Liver (tissue), 8 donors: ENCODE measurements at regions not wholly inside any gene's neighbourhood (a gene's known extent, or its start where the extent isn't known, plus 50 kb on each side); places are given as distances from the start of the nearest gene placed in this dataset.

ENCODE experiments used
- DNase-seq: peaks from one replicate; pipeline ENCODE4 v3.0.0-alpha.2; 2017; ENCODE audit warnings: low spot score
- H3K27ac ChIP-seq, 2 donors: one replicate each; pipeline ENCODE4 v1.7.0; 2013; ENCODE audit warnings: inconsistent platforms in 2 of 2, low read length in 2 of 2, control low read depth in 1 of 2, low read depth in 1 of 2, mild to moderate bottlenecking in 1 of 2
- H3K27me3 ChIP-seq, 4 donors: one replicate each; pipeline versions ENCODE4 v1.6.1 to v1.7.0; 2013; ENCODE audit warnings: low read length in 3 of 4, inconsistent platforms in 1 of 4, mild to moderate bottlenecking in 1 of 4, moderate library complexity in 1 of 4; ENCODE audit not compliant: control insufficient read depth in 4 of 4, insufficient read depth in 4 of 4
- H3K36me3 ChIP-seq, 4 donors: one replicate each; pipeline versions ENCODE4 v1.6.1 to v1.7.0; 2013; ENCODE audit warnings: low read length in 3 of 4, mild to moderate bottlenecking in 3 of 4, low read depth in 1 of 4, moderate library complexity in 1 of 4; ENCODE audit not compliant: control insufficient read depth in 4 of 4, insufficient read depth in 3 of 4
- H3K4me1 ChIP-seq, 4 donors: one replicate each; pipeline versions ENCODE4 v1.6.1 to v1.7.0; 2013; ENCODE audit warnings: low read length in 3 of 4, mild to moderate bottlenecking in 3 of 4, moderate library complexity in 1 of 4; ENCODE audit not compliant: control insufficient read depth in 4 of 4, insufficient read depth in 4 of 4
- H3K4me3 ChIP-seq, 3 donors: one replicate each; pipeline versions ENCODE4 v1.6.1 to v1.7.0; 2013; ENCODE audit warnings: low read length in 3 of 3, control low read depth in 1 of 3, low read depth in 1 of 3, mild to moderate bottlenecking in 1 of 3
- H3K9ac ChIP-seq, 2 donors: one replicate each; pipeline ENCODE4 v1.7.0; 2013; ENCODE audit warnings: low read length in 2 of 2, mild to moderate bottlenecking in 2 of 2, moderate library complexity in 2 of 2, control low read depth in 1 of 2, low read depth in 1 of 2
- H3K9me3 ChIP-seq, 4 donors: one replicate each; pipeline versions ENCODE4 v1.6.1 to v1.7.0; 2013; ENCODE audit warnings: low read length in 3 of 4; ENCODE audit not compliant: control insufficient read depth in 4 of 4
- ATF3 ChIP-seq: IDR thresholded peaks from 2 replicates; pipeline ENCODE4 v1.6.1; 2016; ENCODE audit warnings: antibody characterized with exemption
- CTCF ChIP-seq: fragments of 150-350 bp; IDR thresholded peaks from 2 replicates; pipeline ENCODE4 v1.5.1; 2017; ENCODE audit warnings: improper control_type of control experiment, low read depth, low read length; ENCODE audit not compliant: missing input control
- FOXA1 ChIP-seq: IDR thresholded peaks from 2 replicates; pipeline ENCODE4 v1.6.1; 2016; ENCODE audit warnings: antibody characterized with exemption
- GABPA ChIP-seq, 2 donors: IDR thresholded peaks in 1 of 2; conservative IDR thresholded peaks in 1 of 2; 2 replicates each; pipeline ENCODE4 v1.6.1; 2016; ENCODE audit warnings: antibody characterized with exemption in 2 of 2, mild to moderate bottlenecking in 1 of 2, moderate library complexity in 1 of 2
- HNF4A ChIP-seq, 2 donors: conservative IDR thresholded peaks; 2 replicates each; pipeline ENCODE4 v1.6.1; 2016; ENCODE audit warnings: antibody characterized with exemption in 2 of 2, mild to moderate bottlenecking in 2 of 2
- HNF4G ChIP-seq: IDR thresholded peaks from 2 replicates; pipeline ENCODE4 v1.6.1; 2016; ENCODE audit warnings: antibody characterized with exemption
- JUND ChIP-seq, 2 donors: IDR thresholded peaks; 2 replicates each; pipeline ENCODE4 v1.6.1; 2016; ENCODE audit warnings: antibody characterized with exemption in 2 of 2
- MAX ChIP-seq: IDR thresholded peaks from 2 replicates; pipeline ENCODE4 v1.6.1; 2016; ENCODE audit warnings: antibody characterized with exemption
- NR2F2 ChIP-seq: IDR thresholded peaks from 2 replicates; pipeline ENCODE4 v1.6.1; 2016; ENCODE audit warnings: antibody characterized with exemption
- RAD21 ChIP-seq, 2 donors: IDR thresholded peaks; 2 replicates each; pipeline ENCODE4 v1.6.1; 2016; ENCODE audit warnings: antibody characterized with exemption in 2 of 2, mild to moderate bottlenecking in 2 of 2
- REST ChIP-seq: IDR thresholded peaks from 2 replicates; pipeline ENCODE4 v1.6.1; 2016; ENCODE audit warnings: antibody characterized with exemption, mild to moderate bottlenecking
- RXRA ChIP-seq, 2 donors: IDR thresholded peaks; 2 replicates each; pipeline ENCODE4 v1.6.1; 2017 to 2018; ENCODE audit warnings: antibody characterized with exemption in 2 of 2, mild to moderate bottlenecking in 1 of 2
- SP1 ChIP-seq: IDR thresholded peaks from 2 replicates; pipeline ENCODE4 v1.6.1; 2018; ENCODE audit warnings: antibody characterized with exemption, mild to moderate bottlenecking
- TAF1 ChIP-seq: conservative IDR thresholded peaks from 2 replicates; pipeline ENCODE4 v1.6.1; 2016; ENCODE audit warnings: antibody characterized with exemption, mild to moderate bottlenecking
- YY1 ChIP-seq: IDR thresholded peaks from 2 replicates; pipeline ENCODE4 v1.6.1; 2016; ENCODE audit warnings: antibody characterized with exemption, mild to moderate bottlenecking
- ZBTB33 ChIP-seq: IDR thresholded peaks from 2 replicates; pipeline ENCODE4 v1.6.1; 2016; ENCODE audit warnings: antibody characterized with exemption
- WGBS: extraction: QIAGEN DNeasy Blood & Tissue Kit; methylation state at CpG from one replicate; pipeline ENCODE4 v1.1.7; 2013; 5-methylcytosine and 5-hydroxymethylcytosine counted together
- donor health status: healthy.
- donor health status: healthy.
- donor health status: healthy.
- donor health status: healthy.
- donor health status: healthy.

- TF ChIP-seq CTCF (no peak), ZBTB33 (no peak)
Observed at GRCh38 chr15:70521576-70522322, 241.6 kb downstream of the UACA start (continued).

GRCh38 chr15:70519616-70520015 lies 243.7 kb downstream of the UACA start:
- Histone ChIP-seq H3K9ac (no peak overlapping the region), H3K36me3 (no peaks in the 10 kb centered on the region), H3K27me3 (no peaks in the 10 kb centered on the region), H3K4me1 (no peaks in the 10 kb centered on the region), H3K9me3 (no peaks in the 10 kb centered on the region), H3K27ac (no peak overlapping the region), H3K4me3 (no peak overlapping the region)
- 77% methylated on average over 3 of the region's 3 CpGs for WGBS
- no peak for DNase-seq
- no peak for TF ChIP-seq FOXA1
- TF ChIP-seq HNF4A (conservative IDR thresholded peaks at IDR 0.05), result no peak
- TF ChIP-seq REST, result no peak
- no peak for TF ChIP-seq JUND (IDR thresholded peaks at IDR 0.05)
- no peak for TF ChIP-seq TAF1
- TF ChIP-seq ZBTB33, result no peak
- no peak for TF ChIP-seq CTCF
- TF ChIP-seq NR2F2, result no peak
- TF ChIP-seq RAD21 (IDR thresholded peaks at IDR 0.05), result no peak
- no peak for TF ChIP-seq YY1
- no peak for TF ChIP-seq SP1
- no peak for TF ChIP-seq RXRA (IDR thresholded peaks at IDR 0.05)
- no peak for TF ChIP-seq ATF3
- TF ChIP-seq MAX, result no peak
- TF ChIP-seq HNF4G, result no peak
- TF ChIP-seq GABPA (IDR thresholded peaks at IDR 0.05 in 1 of 2, conservative IDR thresholded peaks at IDR 0.05 in 1 of 2), result no peak
